Endodermal cell (in vitro differentiated cells): ENCODE measurements at regions not wholly inside any gene's neighbourhood (a gene's known extent, or its start where the extent isn't known, plus 50 kb on each side); places are given as distances from the start of the nearest gene placed in this dataset.

Experiments used
- DNase-seq: peaks from one replicate; pipeline ENCODE4 v3.0.0-alpha.2; 2017
- H3K27ac ChIP-seq: 2 replicates; pipeline ENCODE4 v1.5.1; 2013; ENCODE audit warnings: mild to moderate bottlenecking, low read depth, low read length, moderate library complexity
- H3K27me3 ChIP-seq: 2 replicates; pipeline ENCODE4 v1.6.1; 2013; ENCODE audit warnings: mild to moderate bottlenecking, low read length, moderate library complexity; ENCODE audit not compliant: insufficient read depth, control insufficient read depth, poor library complexity, severe bottlenecking
- H3K36me3 ChIP-seq: 2 replicates; pipeline ENCODE4 v1.7.0; 2013; ENCODE audit warnings: mild to moderate bottlenecking, low read length, moderate library complexity; ENCODE audit not compliant: control insufficient read depth, insufficient read depth
- H3K4me1 ChIP-seq: one replicate; pipeline ENCODE4 v1.7.0; 2013; ENCODE audit warnings: low read length; ENCODE audit not compliant: control insufficient read depth, insufficient read depth
- H3K4me3 ChIP-seq: 2 replicates; pipeline ENCODE4 v1.5.1; 2013; ENCODE audit warnings: mild to moderate bottlenecking, low read length, moderate library complexity
- H3K9ac ChIP-seq: 2 replicates; pipeline ENCODE4 v1.6.1; 2013; ENCODE audit warnings: mild to moderate bottlenecking, low read length, moderate library complexity; ENCODE audit not compliant: poor library complexity, severe bottlenecking; ENCODE audit errors: extremely low read depth
- H3K9me3 ChIP-seq: 2 replicates; pipeline ENCODE4 v1.6.1; 2013; ENCODE audit warnings: mild to moderate bottlenecking, low read length, moderate library complexity; ENCODE audit not compliant: control insufficient read depth
- H3K27ac Mint-ChIP-seq: 2 replicates; pipeline ENCODE4 v1.8.0; 2020; ENCODE audit warnings: mixed read lengths
- H3K27me3 Mint-ChIP-seq: 2 replicates; pipeline ENCODE4 v1.8.0; 2021; ENCODE audit warnings: mild to moderate bottlenecking, mixed read lengths; ENCODE audit not compliant: insufficient read depth
- H3K36me3 Mint-ChIP-seq: 2 replicates; pipeline ENCODE4 v1.8.0; 2020; ENCODE audit warnings: low read depth, mixed read lengths
- H3K4me1 Mint-ChIP-seq: 2 replicates; pipeline ENCODE4 v1.8.0; 2020; ENCODE audit warnings: mixed read lengths
- H3K4me3 Mint-ChIP-seq: 2 replicates; pipeline ENCODE4 v1.8.0; 2020; ENCODE audit warnings: mild to moderate bottlenecking, moderate library complexity, mixed read lengths
- H3K9me3 Mint-ChIP-seq: 2 replicates; pipeline ENCODE4 v1.8.0; 2020; ENCODE audit warnings: mild to moderate bottlenecking, mixed read lengths
- WGBS, 2 experiments: methylation state at CpG; one replicate each; pipeline versions ENCODE4 v1.1.5 to v1.1.7; 2013; ENCODE audit warnings: missing lambda C conversion rate in 2 of 2, mixed read lengths in 1 of 2; ENCODE audit not compliant: insufficient coverage in 1 of 2, insufficient read length in 1 of 2; 5-methylcytosine and 5-hydroxymethylcytosine counted together
- TF ChIP-seq, protein P1 (sequence below): fragments of 200-600 bp; sonication (generic); conservative IDR thresholded peaks from 2 replicates; pipeline ENCODE4 v1.5.0; 2021; ENCODE audit warnings: antibody characterized with exemption, mild to moderate bottlenecking

DNA sequence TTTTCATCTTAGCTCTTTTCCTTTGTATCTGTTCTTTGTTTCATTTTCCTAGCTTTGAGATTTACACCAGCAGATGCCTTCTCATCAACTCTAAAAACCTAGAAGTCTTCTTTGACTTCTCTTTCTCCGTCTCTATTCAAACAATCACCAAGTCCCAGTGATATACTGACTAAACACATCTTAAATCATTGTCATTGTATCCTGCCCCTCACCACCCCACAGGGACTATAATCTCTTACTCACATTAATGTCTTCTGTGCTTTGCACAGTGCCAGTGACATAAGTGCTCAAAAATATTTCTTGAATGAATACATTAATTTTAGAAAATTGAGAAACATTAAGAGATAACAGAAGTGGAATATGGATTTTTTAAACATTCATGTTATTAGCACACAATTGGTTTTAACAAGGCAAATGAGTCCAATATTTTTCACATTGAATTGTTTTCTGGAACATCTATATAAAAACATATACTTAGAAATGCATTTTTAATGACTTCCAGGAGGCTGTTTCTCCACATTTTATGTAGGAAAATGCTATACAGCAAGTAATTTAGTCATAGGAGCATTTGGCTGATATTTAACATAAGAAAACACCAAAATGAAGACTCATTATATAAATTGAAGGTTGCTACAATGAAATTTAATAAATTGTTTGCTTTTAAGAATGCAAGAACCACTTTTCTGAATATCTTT is 472.8 kb upstream of the PRICKLE1 start:
- Histone ChIP-seq H3K27ac (no peak overlapping the region), H3K9me3 (no peaks in the 10 kb centered on the region), H3K4me1 (no peaks in the 10 kb centered on the region), H3K9ac (no peak overlapping the region), H3K36me3 (no peaks in the 10 kb centered on the region), H3K27me3 (no peaks in the 10 kb centered on the region), H3K4me3 (no peak overlapping the region)
- peaks cover 1% of the 10 kb centered on the region for H3K9me3 Mint-ChIP-seq
- DNase-seq, result no peak
- no peak overlapping the region for H3K27ac Mint-ChIP-seq
- no peak overlapping the region for H3K4me3 Mint-ChIP-seq
- TF ChIP-seq, protein P1, sequence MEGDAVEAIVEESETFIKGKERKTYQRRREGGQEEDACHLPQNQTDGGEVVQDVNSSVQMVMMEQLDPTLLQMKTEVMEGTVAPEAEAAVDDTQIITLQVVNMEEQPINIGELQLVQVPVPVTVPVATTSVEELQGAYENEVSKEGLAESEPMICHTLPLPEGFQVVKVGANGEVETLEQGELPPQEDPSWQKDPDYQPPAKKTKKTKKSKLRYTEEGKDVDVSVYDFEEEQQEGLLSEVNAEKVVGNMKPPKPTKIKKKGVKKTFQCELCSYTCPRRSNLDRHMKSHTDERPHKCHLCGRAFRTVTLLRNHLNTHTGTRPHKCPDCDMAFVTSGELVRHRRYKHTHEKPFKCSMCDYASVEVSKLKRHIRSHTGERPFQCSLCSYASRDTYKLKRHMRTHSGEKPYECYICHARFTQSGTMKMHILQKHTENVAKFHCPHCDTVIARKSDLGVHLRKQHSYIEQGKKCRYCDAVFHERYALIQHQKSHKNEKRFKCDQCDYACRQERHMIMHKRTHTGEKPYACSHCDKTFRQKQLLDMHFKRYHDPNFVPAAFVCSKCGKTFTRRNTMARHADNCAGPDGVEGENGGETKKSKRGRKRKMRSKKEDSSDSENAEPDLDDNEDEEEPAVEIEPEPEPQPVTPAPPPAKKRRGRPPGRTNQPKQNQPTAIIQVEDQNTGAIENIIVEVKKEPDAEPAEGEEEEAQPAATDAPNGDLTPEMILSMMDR, result no peak
- no peaks in the 10 kb centered on the region for H3K4me1 Mint-ChIP-seq
- H3K36me3 Mint-ChIP-seq, result no peaks in the 10 kb centered on the region
- no peaks in the 10 kb centered on the region for H3K27me3 Mint-ChIP-seq
- WGBS, 2 experiments, result 78 to 97% methylated on average over 1 of the region's 1 CpG

DNA sequence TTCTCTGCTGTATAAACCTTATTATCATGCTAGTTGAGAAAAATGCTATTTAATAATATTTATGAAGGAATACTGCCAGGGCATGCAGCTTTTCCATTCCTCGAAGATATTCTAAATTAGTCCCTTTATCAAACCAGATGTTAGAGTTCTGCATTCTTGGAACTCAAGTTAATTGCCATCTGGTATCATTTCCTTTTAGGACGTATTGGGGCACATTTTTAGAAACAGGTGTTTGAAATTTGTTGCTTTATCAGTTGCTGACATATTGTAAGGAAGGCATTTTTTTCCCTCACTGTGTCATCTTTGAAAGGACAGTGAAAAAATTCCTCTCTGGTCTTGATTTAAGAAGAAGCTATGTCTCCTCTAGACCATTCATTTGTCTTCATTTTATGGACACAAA is 471.2 kb upstream of the PRICKLE1 start:
- H3K27me3 Mint-ChIP-seq, result no peaks in the 10 kb centered on the region
- H3K9me3 Mint-ChIP-seq, result no peaks in the 10 kb centered on the region
- H3K4me3 ChIP-seq, result no peak overlapping the region
- no peaks in the 10 kb centered on the region for H3K27me3 ChIP-seq
- no peak overlapping the region for H3K9ac ChIP-seq
- no peak overlapping the region for H3K27ac Mint-ChIP-seq
- no peak overlapping the region for H3K27ac ChIP-seq
- TF ChIP-seq, protein P1, result no peak
- no peaks in the 10 kb centered on the region for H3K4me1 ChIP-seq
- no peaks in the 10 kb centered on the region for H3K36me3 Mint-ChIP-seq
- 87 to 100% methylated on average over 1 to 2 of the region's 2 CpGs for WGBS, 2 experiments
- H3K9me3 ChIP-seq, result no peaks in the 10 kb centered on the region
- H3K36me3 ChIP-seq, result no peaks in the 10 kb centered on the region
- no peaks in the 10 kb centered on the region for H3K4me1 Mint-ChIP-seq
- no peak for DNase-seq
- H3K4me3 Mint-ChIP-seq, result no peak overlapping the region

DNA sequence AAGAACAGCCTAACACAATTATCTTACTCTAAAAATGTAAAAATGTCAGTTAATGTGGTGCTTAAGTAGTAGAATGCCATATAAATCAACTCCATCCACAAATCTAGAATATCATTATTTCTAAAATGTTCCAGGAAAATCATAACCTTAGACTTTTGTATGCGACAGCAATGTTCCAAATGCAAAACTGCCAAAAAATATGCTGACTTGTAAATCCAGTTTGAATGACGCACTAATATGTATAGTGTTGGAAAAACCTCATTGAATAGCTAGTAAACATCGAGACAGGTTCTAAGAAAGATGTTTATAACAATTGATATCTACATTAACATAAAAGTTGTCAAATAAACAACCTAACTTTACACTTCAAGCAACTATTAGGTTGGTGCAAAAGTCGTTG is 469.1 kb upstream of the PRICKLE1 start:
- Mint-ChIP-seq H3K9me3 (no peaks in the 10 kb centered on the region), H3K4me3 (no peak overlapping the region), H3K36me3 (no peaks in the 10 kb centered on the region), H3K27me3 (no peaks in the 10 kb centered on the region), H3K27ac (no peak overlapping the region), H3K4me1 (no peaks in the 10 kb centered on the region)
- DNase-seq, result no peak
- Histone ChIP-seq H3K4me3 (no peak overlapping the region), H3K36me3 (no peaks in the 10 kb centered on the region), H3K27me3 (no peaks in the 10 kb centered on the region), H3K27ac (no peak overlapping the region), H3K9ac (no peak overlapping the region), H3K9me3 (no peaks in the 10 kb centered on the region), H3K4me1 (no peaks in the 10 kb centered on the region)
- WGBS, 2 experiments, result 96 to 100% methylated on average over 1 to 4 of the region's 4 CpGs
- TF ChIP-seq, protein P1, result no peak
